CD14-positive monocyte (primary cell): ENCODE measurements at regions not wholly inside any gene's neighbourhood (a gene's known extent, or its start where the extent isn't known, plus 50 kb on each side); places are given as distances from the start of the nearest gene placed in this dataset.
A peak's percentile ranks its signal among the peaks of the same experiment; 100 is the strongest.

ENCODE experiments used
- DNase-seq, 3 donors: peaks; one replicate each; pipeline ENCODE4 v3.0.0-alpha.2; 2011 to 2022
- H2AFZ ChIP-seq: 2 replicates; pipeline ENCODE4 v1.6.0; 2012; ENCODE audit warnings: mild to moderate bottlenecking, low read depth, low read length, inconsistent platforms; ENCODE audit not compliant: insufficient read depth, poor library complexity, severe bottlenecking
- H3K27ac ChIP-seq, 2 donors: 1 replicate in 1 of 2; 2 replicates in 1 of 2; pipeline ENCODE4 v1.5.1; 2012 to 2013; ENCODE audit warnings: low read length in 2 of 2, control low read depth in 1 of 2, inconsistent platforms in 1 of 2, low read depth in 1 of 2, mild to moderate bottlenecking in 1 of 2
- H3K27me3 ChIP-seq, 2 donors: one replicate each; pipeline versions ENCODE4 v1.6.0 to v1.6.1; 2011 to 2013; ENCODE audit warnings: low read length in 2 of 2; ENCODE audit not compliant: control insufficient read depth in 2 of 2, insufficient read depth in 2 of 2
- H3K36me3 ChIP-seq, 2 donors: replicated peaks in 1 of 2; 1 replicate in 1 of 2; 2 replicates in 1 of 2; pipeline versions ENCODE4 v1.5.1 to v1.6.1; 2012 to 2013; ENCODE audit warnings: low read length in 2 of 2, control low read depth in 1 of 2, inconsistent platforms in 1 of 2, mild to moderate bottlenecking in 1 of 2; ENCODE audit not compliant: insufficient read depth in 2 of 2, control insufficient read depth in 1 of 2
- H3K4me1 ChIP-seq, 2 donors: 1 replicate in 1 of 2; 2 replicates in 1 of 2; pipeline versions ENCODE4 v1.5.1 to v1.6.1; 2012 to 2013; ENCODE audit warnings: low read length in 2 of 2, control low read depth in 1 of 2, inconsistent platforms in 1 of 2, mild to moderate bottlenecking in 1 of 2, moderate library complexity in 1 of 2; ENCODE audit not compliant: insufficient read depth in 2 of 2, control insufficient read depth in 1 of 2
- H3K4me2 ChIP-seq: replicated peaks from 2 replicates; pipeline ENCODE3; 2012; ENCODE audit warnings: low read length, moderate library complexity, mild to moderate bottlenecking; ENCODE audit not compliant: poor library complexity, severe bottlenecking; ENCODE audit errors: extremely low read depth
- H3K4me3 ChIP-seq, 3 experiments: fragments of 200-600 bp in 1 of 3; sonication (generic) in 1 of 3; replicated peaks in 1 of 3; 1 replicate in 2 of 3; 2 replicates in 1 of 3; pipeline ENCODE4 v1.5.1; 2011 to 2013; ENCODE audit warnings: low read length in 3 of 3, mild to moderate bottlenecking in 3 of 3, control low read depth in 2 of 3, low read depth in 2 of 3, inconsistent platforms in 1 of 3, moderate library complexity in 1 of 3
- H3K79me2 ChIP-seq: 2 replicates; pipeline ENCODE4 v1.6.0; 2012; ENCODE audit warnings: mild to moderate bottlenecking, control low read depth, inconsistent platforms, low read length, moderate library complexity; ENCODE audit not compliant: insufficient read depth
- H3K9ac ChIP-seq: 2 replicates; pipeline ENCODE4 v1.6.0; 2017; ENCODE audit warnings: low read length, mild to moderate bottlenecking; ENCODE audit not compliant: insufficient read depth, poor library complexity, severe bottlenecking
- H3K9me3 ChIP-seq, 2 donors: replicated peaks in 1 of 2; 1 replicate in 1 of 2; 2 replicates in 1 of 2; pipeline versions ENCODE4 v1.5.1 to v1.6.1; 2012 to 2013; ENCODE audit warnings: low read length in 2 of 2, control low read depth in 1 of 2; ENCODE audit not compliant: control insufficient read depth in 1 of 2, insufficient read depth in 1 of 2
- H4K20me1 ChIP-seq: 2 replicates; pipeline ENCODE4 v1.6.0; 2012; ENCODE audit warnings: mild to moderate bottlenecking, low read length, control low read depth, moderate library complexity; ENCODE audit not compliant: insufficient read depth
- H3K27ac Mint-ChIP-seq, 7 donors: one replicate each; pipeline ENCODE4 v1.8.0; 2020; ENCODE audit warnings: mild to moderate bottlenecking in 7 of 7, mixed read lengths in 7 of 7, moderate library complexity in 6 of 7, inconsistent platforms in 2 of 7
- H3K27me3 Mint-ChIP-seq, 3 donors: one replicate each; pipeline ENCODE4 v1.8.0; 2021 to 2022; ENCODE audit warnings: low read depth in 3 of 3, mild to moderate bottlenecking in 3 of 3, mixed read lengths in 3 of 3, moderate library complexity in 3 of 3, inconsistent platforms in 1 of 3
- H3K36me3 Mint-ChIP-seq, 2 donors: one replicate each; pipeline ENCODE4 v1.8.0; 2020; ENCODE audit warnings: mixed read lengths in 2 of 2, inconsistent platforms in 1 of 2, mild to moderate bottlenecking in 1 of 2
- H3K4me1 Mint-ChIP-seq: one replicate; pipeline ENCODE4 v1.8.0; 2020; ENCODE audit warnings: mild to moderate bottlenecking, mixed read lengths
- H3K4me3 Mint-ChIP-seq, 2 donors: one replicate each; pipeline ENCODE4 v1.8.0; 2020; ENCODE audit warnings: mild to moderate bottlenecking in 2 of 2, mixed read lengths in 2 of 2, moderate library complexity in 1 of 2
- H3K9me3 Mint-ChIP-seq, 7 donors: one replicate each; pipeline ENCODE4 v1.8.0; 2020 to 2022; ENCODE audit warnings: mixed read lengths in 7 of 7, mild to moderate bottlenecking in 6 of 7, moderate library complexity in 6 of 7, inconsistent platforms in 2 of 7
- WGBS: methylation state at CpG from one replicate; pipeline ENCODE4 v1.1.5; 2013; ENCODE audit warnings: missing lambda C conversion rate; ENCODE audit not compliant: insufficient coverage; 5-methylcytosine and 5-hydroxymethylcytosine counted together
- intact Hi-C, 2 donors: fragments of 100-400 bp; cut with micrococcal nuclease; formaldehyde crosslinking; loops; one replicate each; pipeline versions ENCODE4 v1.15.0 to v1.15.1; 2023
- TF ChIP-seq, protein P1 (sequence below): fragments of 200-600 bp; IDR thresholded peaks from one replicate; pipeline ENCODE4 v1.8.0; 2022; ENCODE audit warnings: antibody characterized with exemption, mild to moderate bottlenecking

DNA sequence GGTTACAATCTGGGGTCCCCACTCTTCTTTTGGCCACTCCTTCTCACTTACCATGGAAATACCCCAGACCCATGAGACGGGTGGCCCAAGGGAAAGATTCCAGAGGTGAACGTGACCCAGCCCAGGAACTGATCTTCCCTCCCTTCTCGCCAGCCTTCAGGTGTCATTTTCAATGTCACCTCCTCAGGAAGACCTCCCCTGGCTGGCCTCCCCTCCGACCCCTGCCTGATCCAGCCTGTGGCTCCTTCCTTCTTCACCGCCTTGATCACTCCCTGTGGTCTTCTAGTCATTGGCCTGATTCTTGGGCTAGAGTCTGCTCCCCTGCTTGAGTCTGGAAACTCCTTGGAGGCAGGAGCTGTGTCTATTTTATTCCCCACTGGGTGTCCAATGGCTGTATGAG lies 146.1 kb downstream of the SMAD6 start:
- H3K9me3 Mint-ChIP-seq = peaks cover 0 to 2% (median 0%) of the 10 kb centered on the region in 7 donors
- peaks cover 15 to 19% of the 10 kb centered on the region in 2 donors for H3K4me1 ChIP-seq
- H3K4me2 ChIP-seq = no peak overlapping the region
- no peak overlapping the region for H2AFZ ChIP-seq
- no peaks in the 10 kb centered on the region for H3K9me3 ChIP-seq
- H3K4me1 Mint-ChIP-seq = peaks cover 27% of the 10 kb centered on the region
- H3K9ac ChIP-seq = no peak overlapping the region
- TF ChIP-seq, protein P1, sequence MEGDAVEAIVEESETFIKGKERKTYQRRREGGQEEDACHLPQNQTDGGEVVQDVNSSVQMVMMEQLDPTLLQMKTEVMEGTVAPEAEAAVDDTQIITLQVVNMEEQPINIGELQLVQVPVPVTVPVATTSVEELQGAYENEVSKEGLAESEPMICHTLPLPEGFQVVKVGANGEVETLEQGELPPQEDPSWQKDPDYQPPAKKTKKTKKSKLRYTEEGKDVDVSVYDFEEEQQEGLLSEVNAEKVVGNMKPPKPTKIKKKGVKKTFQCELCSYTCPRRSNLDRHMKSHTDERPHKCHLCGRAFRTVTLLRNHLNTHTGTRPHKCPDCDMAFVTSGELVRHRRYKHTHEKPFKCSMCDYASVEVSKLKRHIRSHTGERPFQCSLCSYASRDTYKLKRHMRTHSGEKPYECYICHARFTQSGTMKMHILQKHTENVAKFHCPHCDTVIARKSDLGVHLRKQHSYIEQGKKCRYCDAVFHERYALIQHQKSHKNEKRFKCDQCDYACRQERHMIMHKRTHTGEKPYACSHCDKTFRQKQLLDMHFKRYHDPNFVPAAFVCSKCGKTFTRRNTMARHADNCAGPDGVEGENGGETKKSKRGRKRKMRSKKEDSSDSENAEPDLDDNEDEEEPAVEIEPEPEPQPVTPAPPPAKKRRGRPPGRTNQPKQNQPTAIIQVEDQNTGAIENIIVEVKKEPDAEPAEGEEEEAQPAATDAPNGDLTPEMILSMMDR = no peak
- no peak overlapping the region for H3K4me3 ChIP-seq
- H3K27me3 Mint-ChIP-seq = peaks cover 10 to 14% (median 12%) of the 10 kb centered on the region in 3 donors
- peaks cover 0 to 13% of the 10 kb centered on the region in 2 donors for H3K36me3 ChIP-seq
- peaks cover 0 to 2% of the 10 kb centered on the region in 2 donors for H3K27me3 ChIP-seq
- no peaks in the 10 kb centered on the region for H4K20me1 ChIP-seq
- 97% methylated on average over 5 of the region's 5 CpGs for WGBS
- peak overlapping the region in 1 of 2 donors; percentile 20 for H3K4me3 Mint-ChIP-seq
- no peaks in the 10 kb centered on the region for H3K79me2 ChIP-seq
- no peak overlapping the region for H3K27ac ChIP-seq
- intact Hi-C loops = no loop called here
- no peak for DNase-seq
- peaks cover 29 to 34% of the 10 kb centered on the region in 2 donors for H3K36me3 Mint-ChIP-seq
- peak overlapping the region in 2 of 7 donors; percentile 8 to 12 for H3K27ac Mint-ChIP-seq

DNA sequence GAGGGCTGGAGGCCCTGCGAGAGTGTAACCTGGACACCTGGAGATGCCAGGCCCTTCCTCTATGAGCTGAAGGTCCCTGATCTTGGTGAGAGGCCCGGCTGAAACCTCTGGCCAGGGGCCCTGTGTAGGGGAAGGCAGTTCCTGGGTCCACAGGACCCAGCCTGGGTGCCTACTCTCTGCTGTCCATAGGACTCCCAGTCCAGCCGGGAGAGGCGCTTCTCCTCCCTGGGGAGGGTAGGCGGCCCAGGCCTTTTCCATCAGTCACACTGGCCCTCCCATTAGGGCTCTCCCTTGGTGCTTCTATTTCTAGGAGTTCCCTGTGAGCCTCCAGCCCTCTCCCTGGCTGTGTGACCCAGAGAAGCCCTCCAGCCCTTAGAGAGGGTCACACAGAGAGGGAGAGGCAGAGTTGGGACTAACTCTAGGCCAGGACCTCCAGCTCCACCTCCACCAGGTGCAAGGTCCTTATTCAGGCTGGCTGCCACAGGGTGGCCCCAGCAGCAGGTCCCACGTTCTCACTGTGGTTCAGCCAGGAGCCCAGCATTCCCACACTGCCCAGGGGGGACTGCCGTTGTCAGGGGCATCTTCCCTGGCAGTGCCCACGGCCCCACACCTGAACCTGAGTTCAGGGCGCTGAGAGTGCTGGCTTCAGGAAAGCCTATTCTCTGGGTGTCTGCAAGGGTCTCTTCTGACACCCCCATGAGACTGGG lies 146.8 kb downstream of the SMAD6 start:
- Histone ChIP-seq H3K27ac (no peak overlapping the region), H3K4me1 (peaks cover 9 to 12% of the 10 kb centered on the region in 2 donors), H3K9me3 (no peaks in the 10 kb centered on the region), H3K9ac (no peak overlapping the region), H4K20me1 (no peaks in the 10 kb centered on the region), H3K36me3 (peaks cover 0 to 13% of the 10 kb centered on the region in 2 donors), H3K4me3 (no peak overlapping the region), H3K79me2 (no peaks in the 10 kb centered on the region), H2AFZ (no peak overlapping the region), H3K4me2 (no peak overlapping the region), H3K27me3 (peaks cover 0 to 2% of the 10 kb centered on the region in 2 donors)
- no peak for DNase-seq
- TF ChIP-seq, protein P1 = no peak
- Mint-ChIP-seq H3K4me3 (no peak overlapping the region), H3K27ac (peak overlapping the region in 1 of 7 donors; percentile 70), H3K27me3 (peaks cover 10 to 15% (median 14%) of the 10 kb centered on the region in 3 donors), H3K36me3 (peaks cover 26 to 31% of the 10 kb centered on the region in 2 donors), H3K4me1 (peaks cover 22% of the 10 kb centered on the region), H3K9me3 (peaks cover 0 to under 1% (median 0%) of the 10 kb centered on the region in 7 donors)
- WGBS = 88% methylated on average over 8 of the region's 9 CpGs
- intact Hi-C loops = no loop called here
